Liver (tissue), 8 donors: ENCODE measurements at regions not wholly inside any gene's neighbourhood (a gene's known extent, or its start where the extent isn't known, plus 50 kb on each side); places are given as distances from the start of the nearest gene placed in this dataset.

Source experiments
- DNase-seq: peaks from one replicate; pipeline ENCODE4 v3.0.0-alpha.2; 2017; ENCODE audit warnings: low spot score
- H3K27ac ChIP-seq, 2 donors: one replicate each; pipeline ENCODE4 v1.7.0; 2013; ENCODE audit warnings: inconsistent platforms in 2 of 2, low read length in 2 of 2, control low read depth in 1 of 2, low read depth in 1 of 2, mild to moderate bottlenecking in 1 of 2
- H3K27me3 ChIP-seq, 4 donors: one replicate each; pipeline versions ENCODE4 v1.6.1 to v1.7.0; 2013; ENCODE audit warnings: low read length in 3 of 4, inconsistent platforms in 1 of 4, mild to moderate bottlenecking in 1 of 4, moderate library complexity in 1 of 4; ENCODE audit not compliant: control insufficient read depth in 4 of 4, insufficient read depth in 4 of 4
- H3K36me3 ChIP-seq, 4 donors: one replicate each; pipeline versions ENCODE4 v1.6.1 to v1.7.0; 2013; ENCODE audit warnings: low read length in 3 of 4, mild to moderate bottlenecking in 3 of 4, low read depth in 1 of 4, moderate library complexity in 1 of 4; ENCODE audit not compliant: control insufficient read depth in 4 of 4, insufficient read depth in 3 of 4
- H3K4me1 ChIP-seq, 4 donors: one replicate each; pipeline versions ENCODE4 v1.6.1 to v1.7.0; 2013; ENCODE audit warnings: low read length in 3 of 4, mild to moderate bottlenecking in 3 of 4, moderate library complexity in 1 of 4; ENCODE audit not compliant: control insufficient read depth in 4 of 4, insufficient read depth in 4 of 4
- H3K4me3 ChIP-seq, 3 donors: one replicate each; pipeline versions ENCODE4 v1.6.1 to v1.7.0; 2013; ENCODE audit warnings: low read length in 3 of 3, control low read depth in 1 of 3, low read depth in 1 of 3, mild to moderate bottlenecking in 1 of 3
- H3K9ac ChIP-seq, 2 donors: one replicate each; pipeline ENCODE4 v1.7.0; 2013; ENCODE audit warnings: low read length in 2 of 2, mild to moderate bottlenecking in 2 of 2, moderate library complexity in 2 of 2, control low read depth in 1 of 2, low read depth in 1 of 2
- H3K9me3 ChIP-seq, 4 donors: one replicate each; pipeline versions ENCODE4 v1.6.1 to v1.7.0; 2013; ENCODE audit warnings: low read length in 3 of 4; ENCODE audit not compliant: control insufficient read depth in 4 of 4
- EGR1 ChIP-seq, 2 donors: IDR thresholded peaks; 2 replicates each; pipeline ENCODE4 v1.6.1; 2016 to 2018; ENCODE audit warnings: antibody characterized with exemption in 2 of 2, low read depth in 2 of 2
- FOXA1 ChIP-seq: IDR thresholded peaks from 2 replicates; pipeline ENCODE4 v1.6.1; 2016; ENCODE audit warnings: antibody characterized with exemption
- FOXA2 ChIP-seq: IDR thresholded peaks from 2 replicates; pipeline ENCODE4 v1.6.1; 2016; ENCODE audit warnings: antibody characterized with exemption
- GABPA ChIP-seq, 2 donors: IDR thresholded peaks in 1 of 2; conservative IDR thresholded peaks in 1 of 2; 2 replicates each; pipeline ENCODE4 v1.6.1; 2016; ENCODE audit warnings: antibody characterized with exemption in 2 of 2, mild to moderate bottlenecking in 1 of 2, moderate library complexity in 1 of 2
- HNF4A ChIP-seq, 2 donors: conservative IDR thresholded peaks; 2 replicates each; pipeline ENCODE4 v1.6.1; 2016; ENCODE audit warnings: antibody characterized with exemption in 2 of 2, mild to moderate bottlenecking in 2 of 2
- HNF4G ChIP-seq: IDR thresholded peaks from 2 replicates; pipeline ENCODE4 v1.6.1; 2016; ENCODE audit warnings: antibody characterized with exemption
- JUND ChIP-seq, 2 donors: IDR thresholded peaks; 2 replicates each; pipeline ENCODE4 v1.6.1; 2016; ENCODE audit warnings: antibody characterized with exemption in 2 of 2
- NR2F2 ChIP-seq: IDR thresholded peaks from 2 replicates; pipeline ENCODE4 v1.6.1; 2016; ENCODE audit warnings: antibody characterized with exemption
- RAD21 ChIP-seq, 2 donors: IDR thresholded peaks; 2 replicates each; pipeline ENCODE4 v1.6.1; 2016; ENCODE audit warnings: antibody characterized with exemption in 2 of 2, mild to moderate bottlenecking in 2 of 2
- RXRA ChIP-seq, 2 donors: IDR thresholded peaks; 2 replicates each; pipeline ENCODE4 v1.6.1; 2017 to 2018; ENCODE audit warnings: antibody characterized with exemption in 2 of 2, mild to moderate bottlenecking in 1 of 2
- SP1 ChIP-seq: IDR thresholded peaks from 2 replicates; pipeline ENCODE4 v1.6.1; 2018; ENCODE audit warnings: antibody characterized with exemption, mild to moderate bottlenecking
- TAF1 ChIP-seq: conservative IDR thresholded peaks from 2 replicates; pipeline ENCODE4 v1.6.1; 2016; ENCODE audit warnings: antibody characterized with exemption, mild to moderate bottlenecking
- YY1 ChIP-seq: IDR thresholded peaks from 2 replicates; pipeline ENCODE4 v1.6.1; 2016; ENCODE audit warnings: antibody characterized with exemption, mild to moderate bottlenecking
- WGBS: extraction: QIAGEN DNeasy Blood & Tissue Kit; methylation state at CpG from one replicate; pipeline ENCODE4 v1.1.7; 2013; 5-methylcytosine and 5-hydroxymethylcytosine counted together
- TF ChIP-seq, protein P1 (sequence below): IDR thresholded peaks from 2 replicates; pipeline ENCODE4 v1.6.1; 2016; ENCODE audit warnings: antibody characterized with exemption
- TF ChIP-seq, protein P2 (sequence below): IDR thresholded peaks from 2 replicates; pipeline ENCODE4 v1.6.1; 2016; ENCODE audit warnings: antibody characterized with exemption, mild to moderate bottlenecking
- TF ChIP-seq, protein P3 (sequence below): fragments of 150-350 bp; IDR thresholded peaks from 2 replicates; pipeline ENCODE4 v1.5.1; 2017; ENCODE audit warnings: improper control_type of control experiment, low read depth, low read length; ENCODE audit not compliant: missing input control
- TF ChIP-seq, protein P4 (sequence below): IDR thresholded peaks from 2 replicates; pipeline ENCODE4 v1.6.1; 2016; ENCODE audit warnings: antibody characterized with exemption
- TF ChIP-seq, protein P5 (sequence below): IDR thresholded peaks from 2 replicates; pipeline ENCODE4 v1.6.1; 2016; ENCODE audit warnings: antibody characterized with exemption
- donor health status: healthy.
- donor health status: healthy.
- donor health status: healthy.
- donor health status: healthy.
- donor health status: healthy.

DNA sequence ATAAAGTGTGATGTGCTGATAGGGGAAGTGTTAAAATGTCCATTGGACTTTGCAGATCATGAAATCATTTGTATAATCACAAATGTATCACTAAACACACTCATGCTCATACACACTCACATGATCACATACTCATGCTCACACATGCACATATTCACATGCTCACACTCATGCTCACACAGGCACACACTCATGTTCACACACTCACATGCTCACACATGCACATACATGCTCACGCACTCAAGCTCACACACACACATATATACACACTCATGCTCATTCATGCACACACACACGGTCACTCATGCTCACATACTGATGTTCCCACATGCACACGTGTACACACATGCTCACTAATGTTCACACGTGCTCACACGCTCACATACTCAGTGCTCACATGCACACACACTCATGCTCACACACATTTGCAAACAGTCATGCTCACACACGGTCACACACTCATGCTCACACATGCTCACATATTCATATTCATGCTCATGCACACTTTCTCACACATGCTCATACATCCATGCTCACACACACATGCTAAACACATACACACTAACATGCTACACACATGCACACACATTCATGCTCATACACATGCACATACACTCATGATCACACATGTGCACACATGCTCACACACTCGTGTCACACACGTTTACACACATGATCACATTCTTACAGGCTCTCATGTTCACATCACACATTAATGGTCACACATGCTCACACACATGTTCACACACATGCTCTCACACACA, 116.7 kb upstream of the GJB6 start:
- Histone ChIP-seq H3K4me3 (no peak overlapping the region), H3K4me1 (no peaks in the 10 kb centered on the region), H3K27me3 (no peaks in the 10 kb centered on the region), H3K9me3 (no peaks in the 10 kb centered on the region), H3K9ac (no peak overlapping the region), H3K36me3 (no peaks in the 10 kb centered on the region), H3K27ac (no peak overlapping the region)
- DNase-seq: no peak
- no peak for TF ChIP-seq FOXA2
- no peak for TF ChIP-seq SP1
- TF ChIP-seq, protein P1, sequence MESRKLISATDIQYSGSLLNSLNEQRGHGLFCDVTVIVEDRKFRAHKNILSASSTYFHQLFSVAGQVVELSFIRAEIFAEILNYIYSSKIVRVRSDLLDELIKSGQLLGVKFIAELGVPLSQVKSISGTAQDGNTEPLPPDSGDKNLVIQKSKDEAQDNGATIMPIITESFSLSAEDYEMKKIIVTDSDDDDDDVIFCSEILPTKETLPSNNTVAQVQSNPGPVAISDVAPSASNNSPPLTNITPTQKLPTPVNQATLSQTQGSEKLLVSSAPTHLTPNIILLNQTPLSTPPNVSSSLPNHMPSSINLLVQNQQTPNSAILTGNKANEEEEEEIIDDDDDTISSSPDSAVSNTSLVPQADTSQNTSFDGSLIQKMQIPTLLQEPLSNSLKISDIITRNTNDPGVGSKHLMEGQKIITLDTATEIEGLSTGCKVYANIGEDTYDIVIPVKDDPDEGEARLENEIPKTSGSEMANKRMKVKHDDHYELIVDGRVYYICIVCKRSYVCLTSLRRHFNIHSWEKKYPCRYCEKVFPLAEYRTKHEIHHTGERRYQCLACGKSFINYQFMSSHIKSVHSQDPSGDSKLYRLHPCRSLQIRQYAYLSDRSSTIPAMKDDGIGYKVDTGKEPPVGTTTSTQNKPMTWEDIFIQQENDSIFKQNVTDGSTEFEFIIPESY: no peak
- TF ChIP-seq NR2F2: no peak
- TF ChIP-seq TAF1: no peak
- no peak for TF ChIP-seq FOXA1
- TF ChIP-seq EGR1 (IDR thresholded peaks at IDR 0.05; ENCODE audit: low read depth in 2 of 2): no peak
- no peak for TF ChIP-seq HNF4A (conservative IDR thresholded peaks at IDR 0.05)
- TF ChIP-seq, protein P2, sequence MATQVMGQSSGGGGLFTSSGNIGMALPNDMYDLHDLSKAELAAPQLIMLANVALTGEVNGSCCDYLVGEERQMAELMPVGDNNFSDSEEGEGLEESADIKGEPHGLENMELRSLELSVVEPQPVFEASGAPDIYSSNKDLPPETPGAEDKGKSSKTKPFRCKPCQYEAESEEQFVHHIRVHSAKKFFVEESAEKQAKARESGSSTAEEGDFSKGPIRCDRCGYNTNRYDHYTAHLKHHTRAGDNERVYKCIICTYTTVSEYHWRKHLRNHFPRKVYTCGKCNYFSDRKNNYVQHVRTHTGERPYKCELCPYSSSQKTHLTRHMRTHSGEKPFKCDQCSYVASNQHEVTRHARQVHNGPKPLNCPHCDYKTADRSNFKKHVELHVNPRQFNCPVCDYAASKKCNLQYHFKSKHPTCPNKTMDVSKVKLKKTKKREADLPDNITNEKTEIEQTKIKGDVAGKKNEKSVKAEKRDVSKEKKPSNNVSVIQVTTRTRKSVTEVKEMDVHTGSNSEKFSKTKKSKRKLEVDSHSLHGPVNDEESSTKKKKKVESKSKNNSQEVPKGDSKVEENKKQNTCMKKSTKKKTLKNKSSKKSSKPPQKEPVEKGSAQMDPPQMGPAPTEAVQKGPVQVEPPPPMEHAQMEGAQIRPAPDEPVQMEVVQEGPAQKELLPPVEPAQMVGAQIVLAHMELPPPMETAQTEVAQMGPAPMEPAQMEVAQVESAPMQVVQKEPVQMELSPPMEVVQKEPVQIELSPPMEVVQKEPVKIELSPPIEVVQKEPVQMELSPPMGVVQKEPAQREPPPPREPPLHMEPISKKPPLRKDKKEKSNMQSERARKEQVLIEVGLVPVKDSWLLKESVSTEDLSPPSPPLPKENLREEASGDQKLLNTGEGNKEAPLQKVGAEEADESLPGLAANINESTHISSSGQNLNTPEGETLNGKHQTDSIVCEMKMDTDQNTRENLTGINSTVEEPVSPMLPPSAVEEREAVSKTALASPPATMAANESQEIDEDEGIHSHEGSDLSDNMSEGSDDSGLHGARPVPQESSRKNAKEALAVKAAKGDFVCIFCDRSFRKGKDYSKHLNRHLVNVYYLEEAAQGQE: no peak
- no peak for TF ChIP-seq YY1
- TF ChIP-seq, protein P3, sequence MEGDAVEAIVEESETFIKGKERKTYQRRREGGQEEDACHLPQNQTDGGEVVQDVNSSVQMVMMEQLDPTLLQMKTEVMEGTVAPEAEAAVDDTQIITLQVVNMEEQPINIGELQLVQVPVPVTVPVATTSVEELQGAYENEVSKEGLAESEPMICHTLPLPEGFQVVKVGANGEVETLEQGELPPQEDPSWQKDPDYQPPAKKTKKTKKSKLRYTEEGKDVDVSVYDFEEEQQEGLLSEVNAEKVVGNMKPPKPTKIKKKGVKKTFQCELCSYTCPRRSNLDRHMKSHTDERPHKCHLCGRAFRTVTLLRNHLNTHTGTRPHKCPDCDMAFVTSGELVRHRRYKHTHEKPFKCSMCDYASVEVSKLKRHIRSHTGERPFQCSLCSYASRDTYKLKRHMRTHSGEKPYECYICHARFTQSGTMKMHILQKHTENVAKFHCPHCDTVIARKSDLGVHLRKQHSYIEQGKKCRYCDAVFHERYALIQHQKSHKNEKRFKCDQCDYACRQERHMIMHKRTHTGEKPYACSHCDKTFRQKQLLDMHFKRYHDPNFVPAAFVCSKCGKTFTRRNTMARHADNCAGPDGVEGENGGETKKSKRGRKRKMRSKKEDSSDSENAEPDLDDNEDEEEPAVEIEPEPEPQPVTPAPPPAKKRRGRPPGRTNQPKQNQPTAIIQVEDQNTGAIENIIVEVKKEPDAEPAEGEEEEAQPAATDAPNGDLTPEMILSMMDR: no peak
- no peak for TF ChIP-seq GABPA (IDR thresholded peaks at IDR 0.05 in 1 of 2, conservative IDR thresholded peaks at IDR 0.05 in 1 of 2)
- TF ChIP-seq, protein P4, sequence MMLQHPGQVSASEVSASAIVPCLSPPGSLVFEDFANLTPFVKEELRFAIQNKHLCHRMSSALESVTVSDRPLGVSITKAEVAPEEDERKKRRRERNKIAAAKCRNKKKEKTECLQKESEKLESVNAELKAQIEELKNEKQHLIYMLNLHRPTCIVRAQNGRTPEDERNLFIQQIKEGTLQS: no peak
- TF ChIP-seq RXRA (IDR thresholded peaks at IDR 0.05): no peak
- no peak for TF ChIP-seq HNF4G
- TF ChIP-seq RAD21 (IDR thresholded peaks at IDR 0.05): no peak
- TF ChIP-seq, protein P5, sequence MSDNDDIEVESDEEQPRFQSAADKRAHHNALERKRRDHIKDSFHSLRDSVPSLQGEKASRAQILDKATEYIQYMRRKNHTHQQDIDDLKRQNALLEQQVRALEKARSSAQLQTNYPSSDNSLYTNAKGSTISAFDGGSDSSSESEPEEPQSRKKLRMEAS: no peak
- no peak for TF ChIP-seq JUND (IDR thresholded peaks at IDR 0.05)
- 94% methylated on average over 8 of the region's 8 CpGs for whole genome bisulfite sequencing
